Keratinocyte (primary cell): ENCODE measurements at regions not wholly inside any gene's neighbourhood (a gene's known extent, or its start where the extent isn't known, plus 50 kb on each side); places are given as distances from the start of the nearest gene placed in this dataset.

Source experiments
- EZH2 ChIP-seq: IDR thresholded peaks from one replicate; pipeline ENCODE4 v1.6.1; 2012; ENCODE audit warnings: inconsistent platforms, mild to moderate bottlenecking, low read length, moderate library complexity
- TF ChIP-seq, protein P1 (sequence below), 3 experiments: IDR thresholded peaks in 1 of 3; conservative IDR thresholded peaks in 1 of 3; optimal IDR thresholded peaks in 1 of 3; 2 replicates in 2 of 3; 3 replicates in 1 of 3; pipeline versions ENCODE3 to v1.5.1; 2011; ENCODE audit warnings: low read length in 3 of 3, mild to moderate bottlenecking in 3 of 3, moderate library complexity in 2 of 3, control low read depth in 1 of 3, inconsistent platforms in 1 of 3; ENCODE audit not compliant: insufficient read depth in 2 of 3; ENCODE audit errors: extremely low read depth in 1 of 3

DNA sequence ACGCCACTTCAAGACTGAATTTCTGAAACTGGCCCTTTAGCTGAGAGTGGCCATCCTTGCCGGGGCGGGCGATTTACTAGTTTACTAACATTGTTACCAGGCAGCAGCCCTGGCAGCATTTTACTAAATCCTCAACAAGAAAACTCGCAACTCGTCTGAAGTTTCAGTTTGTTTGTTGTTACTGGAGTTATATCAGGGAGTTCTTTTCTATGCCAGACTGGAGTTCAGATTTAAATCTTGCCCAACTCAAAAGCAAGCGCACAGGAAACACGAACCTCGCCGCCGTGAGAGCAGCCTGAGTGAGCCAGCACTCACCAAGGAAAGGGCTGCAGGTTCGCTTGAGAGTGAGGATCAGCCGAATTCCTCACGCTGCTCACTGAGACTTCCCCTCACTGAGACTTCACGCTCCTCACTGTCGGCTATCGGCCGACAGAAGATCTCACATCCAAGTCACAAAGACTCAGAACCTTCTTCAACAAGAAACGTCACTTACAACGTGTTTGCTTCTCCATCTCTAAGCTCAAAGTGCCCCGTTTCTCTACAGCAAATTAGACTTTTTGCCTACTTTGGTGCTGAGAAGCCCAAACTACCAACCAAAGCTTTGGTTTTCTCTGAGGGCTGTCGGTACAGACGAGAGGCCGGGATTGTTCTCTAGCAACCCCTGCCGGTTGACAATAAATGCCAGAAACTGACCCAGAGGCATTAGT lies 78.9 kb downstream of the OLIG3 start:
- TF ChIP-seq, protein P1, sequence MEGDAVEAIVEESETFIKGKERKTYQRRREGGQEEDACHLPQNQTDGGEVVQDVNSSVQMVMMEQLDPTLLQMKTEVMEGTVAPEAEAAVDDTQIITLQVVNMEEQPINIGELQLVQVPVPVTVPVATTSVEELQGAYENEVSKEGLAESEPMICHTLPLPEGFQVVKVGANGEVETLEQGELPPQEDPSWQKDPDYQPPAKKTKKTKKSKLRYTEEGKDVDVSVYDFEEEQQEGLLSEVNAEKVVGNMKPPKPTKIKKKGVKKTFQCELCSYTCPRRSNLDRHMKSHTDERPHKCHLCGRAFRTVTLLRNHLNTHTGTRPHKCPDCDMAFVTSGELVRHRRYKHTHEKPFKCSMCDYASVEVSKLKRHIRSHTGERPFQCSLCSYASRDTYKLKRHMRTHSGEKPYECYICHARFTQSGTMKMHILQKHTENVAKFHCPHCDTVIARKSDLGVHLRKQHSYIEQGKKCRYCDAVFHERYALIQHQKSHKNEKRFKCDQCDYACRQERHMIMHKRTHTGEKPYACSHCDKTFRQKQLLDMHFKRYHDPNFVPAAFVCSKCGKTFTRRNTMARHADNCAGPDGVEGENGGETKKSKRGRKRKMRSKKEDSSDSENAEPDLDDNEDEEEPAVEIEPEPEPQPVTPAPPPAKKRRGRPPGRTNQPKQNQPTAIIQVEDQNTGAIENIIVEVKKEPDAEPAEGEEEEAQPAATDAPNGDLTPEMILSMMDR (optimal IDR thresholded peaks at IDR 0.05 in 1 of 3, IDR thresholded peaks at IDR 0.05 in 1 of 3, conservative IDR thresholded peaks at IDR 0.05 in 1 of 3; ENCODE audit: extremely low read depth in 1 of 3, insufficient read depth in 2 of 3, low read length in 3 of 3) = peak; percentile 45 to 48 (median 46)
- TF ChIP-seq EZH2 = peak; percentile 35
